Adrenal gland (tissue), 9 donors: ENCODE measurements at regions not wholly inside any gene's neighbourhood (a gene's known extent, or its start where the extent isn't known, plus 50 kb on each side); places are given as distances from the start of the nearest gene placed in this dataset.

Source experiments
- DNase-seq, 7 donors: peaks; one replicate each; pipeline ENCODE4 v3.0.0-alpha.2; 2019 to 2020
- H3K27ac ChIP-seq, 5 donors: fragments of 200-600 bp; sonication (generic) in 4 of 5; 1 replicate in 3 of 5; 2 replicates in 2 of 5; pipeline versions ENCODE4 v1.5.1 to v1.8.0; 2016 to 2020; ENCODE audit warnings: mild to moderate bottlenecking in 1 of 5
- H3K27me3 ChIP-seq: fragments of 200-600 bp; 2 replicates; pipeline ENCODE4 v1.8.0; 2021
- H3K36me3 ChIP-seq, 2 donors: fragments of 200-600 bp; replicated peaks in 1 of 2; 1 replicate in 1 of 2; 2 replicates in 1 of 2; pipeline versions ENCODE4 v1.5.1 to v1.8.0; 2018 to 2022
- H3K4me1 ChIP-seq, 2 donors: fragments of 200-600 bp; replicated peaks in 1 of 2; 1 replicate in 1 of 2; 2 replicates in 1 of 2; pipeline versions ENCODE4 v1.5.1 to v1.8.0; 2018 to 2021
- H3K4me3 ChIP-seq, 4 donors: fragments of 200-600 bp; sonication (generic) in 3 of 4; one replicate each; pipeline ENCODE4 v1.5.1; 2016 to 2018
- H3K9me3 ChIP-seq, 3 donors: fragments of 200-600 bp; sonication (generic) in 1 of 3; replicated peaks in 1 of 3; 1 replicate in 2 of 3; 2 replicates in 1 of 3; pipeline versions ENCODE4 v1.5.1 to v1.8.0; 2016 to 2021
- POLR2A ChIP-seq, 2 donors: fragments of 450-650 bp; IDR thresholded peaks; one replicate each; pipeline ENCODE4 v1.6.1; 2017; ENCODE audit warnings: antibody characterized with exemption in 2 of 2, mild to moderate bottlenecking in 2 of 2, moderate library complexity in 1 of 2
- WGBS, 4 donors: extraction: QIAGEN DNeasy Blood & Tissue Kit in 2 of 4; methylation state at CpG; one replicate each; pipeline versions ENCODE4 v1.1.5 to v1.1.7; 2013 to 2017; 5-methylcytosine and 5-hydroxymethylcytosine counted together
- intact Hi-C, 2 donors: fragments of 100-400 bp; cut with DNase I; formaldehyde crosslinking; loops; one replicate each; pipeline versions ENCODE4 v1.14.1 to v1.15.0; 2022 to 2023
- TF ChIP-seq, protein P1 (sequence below), 6 experiments: fragments of 450-650 bp in 4 of 6; fragments of 200-600 bp in 2 of 6; sonication (generic) in 1 of 6; IDR thresholded peaks; 1 replicate in 5 of 6; 2 replicates in 1 of 6; pipeline versions ENCODE4 v1.5.1 to v1.8.0; 2016 to 2021; ENCODE audit warnings: antibody characterized with exemption in 6 of 6, mild to moderate bottlenecking in 2 of 6, moderate library complexity in 1 of 6
- donor health status: healthy with polysubstance abuse.
- donor health status: Bipolar disorder and iron deficiency.
- donor health status: DM: yes; HTN: yes; CAD: no.
- donor health status: DM: no; HTN: no; CAD: no.
- donor health status: DM: no; HTN: no; CAD: no.

DNA sequence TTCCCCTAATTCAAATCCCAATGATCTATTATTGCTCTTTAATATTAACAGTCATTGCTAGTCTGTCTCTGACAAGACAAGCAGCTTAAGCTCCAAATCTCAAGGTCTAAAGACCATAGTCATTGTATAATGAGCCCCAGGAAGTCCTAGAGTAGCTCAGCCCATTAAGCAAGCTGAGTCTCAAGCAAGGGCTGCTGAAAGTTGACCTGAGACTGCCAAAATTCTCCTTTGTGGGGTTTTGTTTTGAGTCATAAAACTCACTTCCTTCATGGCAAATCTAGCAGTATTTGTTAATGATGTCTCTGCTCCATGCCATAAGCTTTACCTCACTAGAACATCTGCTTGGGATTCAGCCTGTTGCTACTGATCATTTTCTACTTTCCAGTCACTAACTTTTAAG, 313.2 kb downstream of the ANTXR2 start:
- Histone ChIP-seq H3K36me3 (no peaks in the 10 kb centered on the region), H3K9me3 (no peaks in the 10 kb centered on the region), H3K27me3 (no peaks in the 10 kb centered on the region), H3K27ac (no peak overlapping the region), H3K4me3 (no peak overlapping the region), H3K4me1 (no peaks in the 10 kb centered on the region)
- no peak for TF ChIP-seq POLR2A (IDR thresholded peaks at IDR 0.05)
- TF ChIP-seq, protein P1, sequence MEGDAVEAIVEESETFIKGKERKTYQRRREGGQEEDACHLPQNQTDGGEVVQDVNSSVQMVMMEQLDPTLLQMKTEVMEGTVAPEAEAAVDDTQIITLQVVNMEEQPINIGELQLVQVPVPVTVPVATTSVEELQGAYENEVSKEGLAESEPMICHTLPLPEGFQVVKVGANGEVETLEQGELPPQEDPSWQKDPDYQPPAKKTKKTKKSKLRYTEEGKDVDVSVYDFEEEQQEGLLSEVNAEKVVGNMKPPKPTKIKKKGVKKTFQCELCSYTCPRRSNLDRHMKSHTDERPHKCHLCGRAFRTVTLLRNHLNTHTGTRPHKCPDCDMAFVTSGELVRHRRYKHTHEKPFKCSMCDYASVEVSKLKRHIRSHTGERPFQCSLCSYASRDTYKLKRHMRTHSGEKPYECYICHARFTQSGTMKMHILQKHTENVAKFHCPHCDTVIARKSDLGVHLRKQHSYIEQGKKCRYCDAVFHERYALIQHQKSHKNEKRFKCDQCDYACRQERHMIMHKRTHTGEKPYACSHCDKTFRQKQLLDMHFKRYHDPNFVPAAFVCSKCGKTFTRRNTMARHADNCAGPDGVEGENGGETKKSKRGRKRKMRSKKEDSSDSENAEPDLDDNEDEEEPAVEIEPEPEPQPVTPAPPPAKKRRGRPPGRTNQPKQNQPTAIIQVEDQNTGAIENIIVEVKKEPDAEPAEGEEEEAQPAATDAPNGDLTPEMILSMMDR (IDR thresholded peaks at IDR 0.05), result no peak
- no peak for DNase-seq
- intact Hi-C loops, result no loop called here

DNA sequence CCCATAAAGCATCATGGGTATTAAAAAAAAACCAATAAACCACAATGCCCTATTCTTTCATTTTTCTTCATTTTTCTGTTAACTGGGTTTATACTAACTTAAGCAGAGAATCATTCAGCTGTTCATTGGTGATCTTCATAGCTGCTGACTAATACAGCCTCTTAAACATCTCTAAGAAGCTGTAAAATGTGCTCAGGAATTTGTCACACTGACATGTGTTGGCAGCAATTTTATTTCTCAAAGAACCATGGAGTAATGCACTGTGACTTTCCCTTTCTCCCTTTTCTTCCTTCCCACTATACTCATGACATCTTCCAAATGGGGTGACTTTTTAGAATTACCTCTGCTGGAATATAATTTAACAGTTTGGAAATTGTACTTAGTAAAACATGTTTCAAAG, 315.4 kb downstream of the ANTXR2 start:
- H3K27ac ChIP-seq, result no peak overlapping the region
- intact Hi-C loops, result no loop called here
- DNase-seq, result no peak

DNA sequence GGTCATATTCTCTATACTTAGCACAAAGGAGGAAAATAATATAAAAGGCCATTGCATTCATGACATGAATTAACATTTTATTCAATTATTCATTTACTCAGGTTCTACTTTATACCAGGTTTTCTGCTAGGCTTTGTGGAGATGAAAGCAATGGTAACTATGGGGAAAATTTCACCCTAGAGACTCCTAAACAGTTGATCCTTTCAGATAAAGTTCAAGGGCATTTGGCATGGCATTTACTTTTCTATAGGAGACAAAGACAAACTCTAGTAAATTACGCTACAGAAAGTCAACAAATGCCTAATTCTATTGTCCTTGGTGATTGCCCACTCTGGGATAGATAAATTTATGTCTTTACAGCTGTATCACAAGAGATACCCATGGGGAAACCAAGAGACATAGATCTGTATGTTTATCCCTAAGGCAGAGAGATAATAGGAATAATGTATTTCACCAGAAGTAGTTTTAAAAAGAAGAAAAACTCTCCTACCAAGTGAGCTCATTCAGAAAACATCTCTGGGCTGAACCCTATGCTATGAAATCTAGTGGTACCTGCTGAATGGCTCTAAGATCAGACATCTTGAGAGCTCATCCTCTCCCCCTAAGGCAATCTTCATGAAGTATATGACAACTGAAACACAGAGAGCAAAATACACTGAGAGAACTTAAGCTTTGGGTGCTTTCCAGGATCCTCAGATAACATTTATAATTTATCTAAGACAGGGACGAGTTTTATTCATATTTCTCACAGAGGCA, 316.7 kb downstream of the ANTXR2 start:
- DNase-seq, result no peak
- no peak for TF ChIP-seq POLR2A (IDR thresholded peaks at IDR 0.05)
- TF ChIP-seq, protein P1 (IDR thresholded peaks at IDR 0.05), result no peak
- no peaks in the 10 kb centered on the region for H3K9me3 ChIP-seq
- intact Hi-C loops, result no loop called here
- H3K27ac ChIP-seq, result no peak overlapping the region
- H3K4me1 ChIP-seq, result no peaks in the 10 kb centered on the region
- WGBS, 4 donors, result 42 to 49% (median 45%) methylated on average over 2 of the region's 2 CpGs
- H3K4me3 ChIP-seq, result no peak overlapping the region
- H3K36me3 ChIP-seq, result no peaks in the 10 kb centered on the region
- no peaks in the 10 kb centered on the region for H3K27me3 ChIP-seq

More for the DNA sequence above, 315.4 kb downstream of the ANTXR2 start:
- no peaks in the 10 kb centered on the region for H3K36me3 ChIP-seq
- H3K4me1 ChIP-seq, result no peaks in the 10 kb centered on the region
- H3K9me3 ChIP-seq, result no peaks in the 10 kb centered on the region
- no peaks in the 10 kb centered on the region for H3K27me3 ChIP-seq
- H3K4me3 ChIP-seq, result no peak overlapping the region
- TF ChIP-seq POLR2A (IDR thresholded peaks at IDR 0.05), result no peak
- TF ChIP-seq, protein P1 (IDR thresholded peaks at IDR 0.05), result no peak

DNA sequence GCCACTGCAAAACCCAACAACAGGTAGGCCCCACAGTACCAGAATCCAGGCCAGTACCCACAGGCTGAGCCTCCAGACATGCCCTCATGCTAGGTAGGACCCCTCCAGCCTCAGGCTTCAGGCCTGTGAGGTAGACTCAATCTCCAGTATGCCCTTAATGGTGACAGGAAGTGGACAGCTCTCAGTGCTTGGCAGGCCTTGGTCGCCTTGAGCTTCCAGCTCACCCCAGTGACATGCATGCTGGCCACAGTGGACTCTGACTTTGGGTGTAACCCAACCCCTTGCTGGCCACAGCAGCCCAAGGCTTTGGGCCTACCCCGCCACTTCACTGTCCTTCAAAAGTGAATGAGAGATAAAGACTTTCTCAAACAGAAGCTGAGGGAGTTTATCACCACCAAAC, 324.2 kb downstream of the ANTXR2 start:
- TF ChIP-seq, protein P1 (IDR thresholded peaks at IDR 0.05), result no peak
- TF ChIP-seq POLR2A (IDR thresholded peaks at IDR 0.05), result no peak
- intact Hi-C loops, result no loop called here
- no peaks in the 10 kb centered on the region for H3K27me3 ChIP-seq
- no peak overlapping the region for H3K27ac ChIP-seq
- no peak overlapping the region for H3K4me3 ChIP-seq
- no peaks in the 10 kb centered on the region for H3K36me3 ChIP-seq
- H3K9me3 ChIP-seq, result peaks cover 0 to 4% (median 0%) of the 10 kb centered on the region in 3 donors
- no peak for DNase-seq
- H3K4me1 ChIP-seq, result no peaks in the 10 kb centered on the region
- 68 to 91% (median 78%) methylated on average over 2 of the region's 2 CpGs for WGBS, 4 donors
